ENCODE measurements at regions not wholly inside any gene's neighbourhood (a gene's known extent, or its start where the extent isn't known, plus 50 kb on each side); places are given as distances from the start of the nearest gene placed in this dataset.

DNA sequence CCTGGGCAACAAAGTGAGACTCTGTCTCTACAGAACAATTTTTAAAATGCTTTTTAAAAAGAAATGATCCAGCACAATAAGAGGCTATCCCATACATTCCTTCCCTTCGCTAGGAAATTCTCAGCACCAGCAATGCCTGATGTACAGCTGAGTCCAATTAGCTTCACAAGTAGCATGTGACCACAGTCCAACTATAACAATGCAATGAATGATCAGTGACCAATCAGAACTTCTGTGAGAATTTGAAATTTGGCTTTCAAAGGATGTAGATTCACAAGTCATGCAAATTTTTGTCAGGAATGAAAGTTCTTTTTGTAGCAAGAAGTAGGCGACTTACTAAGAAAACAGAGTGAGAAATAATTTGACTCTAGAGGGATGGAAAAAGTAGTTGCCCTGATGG is 278.5 kb upstream of the UGT8 start:
- no peaks in the 10 kb centered on the region for H3K79me2 ChIP-seq (ENCODE audit: control insufficient read depth, insufficient read depth, low read length)
- Mint-ChIP-seq H3K9me3 (ENCODE audit: insufficient read depth) (no peaks in the 10 kb centered on the region), H3K4me3 (no peak overlapping the region), H3K27me3 (peaks cover 4% of the 10 kb centered on the region), H3K27ac (no peak overlapping the region), H3K4me1 (no peaks in the 10 kb centered on the region)
- no peak overlapping the region for H3K27ac ChIP-seq (ENCODE audit: low read length in 2 of 2)
- no peaks in the 10 kb centered on the region for H3K36me3 ChIP-seq (replicated peaks in 1 of 2; ENCODE audit: control extremely low read depth in 1 of 2, control insufficient read depth in 1 of 2, extremely low read depth in 1 of 2, insufficient read depth in 2 of 2, low read length in 1 of 2)
- H3K4me1 ChIP-seq (ENCODE audit: control insufficient read depth in 2 of 2, insufficient read depth in 2 of 2, low read length in 2 of 2), result no peaks in the 10 kb centered on the region
- no peaks in the 10 kb centered on the region for H4K20me1 ChIP-seq (ENCODE audit: control insufficient read depth, insufficient read depth, low read length, poor library complexity, severe bottlenecking)
- H3K27me3 ChIP-seq (replicated peaks in 1 of 4; ENCODE audit: control extremely low read depth in 1 of 4, control insufficient read depth in 3 of 4, insufficient read depth in 4 of 4, low read length in 3 of 4), result no peaks in the 10 kb centered on the region
- H3K4me2 ChIP-seq (replicated peaks; ENCODE audit: low read depth, low read length, poor library complexity, severe bottlenecking), result no peak overlapping the region
- intact Hi-C loops (cut with micrococcal nuclease), result no loop called here
- H2AFZ ChIP-seq (ENCODE audit: insufficient read depth, low read depth, low read length, poor library complexity, severe bottlenecking), result no peak overlapping the region
- H3K9ac ChIP-seq (ENCODE audit: low read length), result no peak overlapping the region
- no peak for ATAC-seq (ENCODE audit: low read depth)
- no peak for DNase-seq
- no peak for TF ChIP-seq EZH2 (IDR thresholded peaks at IDR 0.05; ENCODE audit: borderline replicate concordance, insufficient read depth, low read depth, low read length, poor library complexity, severe bottlenecking)
- TF ChIP-seq, protein P1, sequence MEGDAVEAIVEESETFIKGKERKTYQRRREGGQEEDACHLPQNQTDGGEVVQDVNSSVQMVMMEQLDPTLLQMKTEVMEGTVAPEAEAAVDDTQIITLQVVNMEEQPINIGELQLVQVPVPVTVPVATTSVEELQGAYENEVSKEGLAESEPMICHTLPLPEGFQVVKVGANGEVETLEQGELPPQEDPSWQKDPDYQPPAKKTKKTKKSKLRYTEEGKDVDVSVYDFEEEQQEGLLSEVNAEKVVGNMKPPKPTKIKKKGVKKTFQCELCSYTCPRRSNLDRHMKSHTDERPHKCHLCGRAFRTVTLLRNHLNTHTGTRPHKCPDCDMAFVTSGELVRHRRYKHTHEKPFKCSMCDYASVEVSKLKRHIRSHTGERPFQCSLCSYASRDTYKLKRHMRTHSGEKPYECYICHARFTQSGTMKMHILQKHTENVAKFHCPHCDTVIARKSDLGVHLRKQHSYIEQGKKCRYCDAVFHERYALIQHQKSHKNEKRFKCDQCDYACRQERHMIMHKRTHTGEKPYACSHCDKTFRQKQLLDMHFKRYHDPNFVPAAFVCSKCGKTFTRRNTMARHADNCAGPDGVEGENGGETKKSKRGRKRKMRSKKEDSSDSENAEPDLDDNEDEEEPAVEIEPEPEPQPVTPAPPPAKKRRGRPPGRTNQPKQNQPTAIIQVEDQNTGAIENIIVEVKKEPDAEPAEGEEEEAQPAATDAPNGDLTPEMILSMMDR (IDR thresholded peaks at IDR 0.05), result no peak
- H3K4me3 ChIP-seq (ENCODE audit: control extremely low read depth in 1 of 5, extremely low read depth in 1 of 5, insufficient read depth in 1 of 5, low read depth in 2 of 5, low read length in 4 of 5), result no peak overlapping the region
- H3K9me3 ChIP-seq (ENCODE audit: control extremely low read depth in 1 of 3, control insufficient read depth in 2 of 3, insufficient read depth in 1 of 3, low read length in 2 of 3), result peaks cover 0 to 1% (median 0%) of the 10 kb centered on the region in 3 donors
- ChIA-PET POLR2A (no interaction called here), CTCF (no interaction called here)
- WGBS (ENCODE audit: insufficient coverage), result 100% methylated on average over 1 of the region's 2 CpGs

DNA sequence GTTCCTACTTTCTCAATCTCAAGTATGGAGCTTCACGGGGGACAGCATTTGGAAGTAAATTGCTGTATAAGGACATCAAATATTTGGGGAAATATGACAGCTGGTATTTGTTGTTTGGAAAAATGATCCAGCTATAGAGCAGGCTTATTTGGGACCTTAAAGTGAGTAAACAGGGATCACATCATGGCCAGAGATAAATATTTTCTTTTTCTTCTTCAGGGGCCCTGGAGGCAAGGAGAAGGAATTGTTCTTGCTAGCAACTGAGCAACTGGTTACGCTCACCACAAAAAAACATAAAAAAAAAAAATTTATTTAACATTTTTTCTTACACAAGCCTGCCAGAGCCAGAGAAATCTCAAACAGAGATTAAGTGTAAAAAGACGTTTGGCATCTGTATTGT is 277.2 kb upstream of the UGT8 start:
- Histone ChIP-seq H2AFZ (ENCODE audit: insufficient read depth, low read depth, low read length, poor library complexity, severe bottlenecking) (no peak overlapping the region), H4K20me1 (ENCODE audit: control insufficient read depth, insufficient read depth, low read length, poor library complexity, severe bottlenecking) (no peaks in the 10 kb centered on the region), H3K9me3 (ENCODE audit: control extremely low read depth in 1 of 3, control insufficient read depth in 2 of 3, insufficient read depth in 1 of 3, low read length in 2 of 3) (peaks cover 0 to 1% (median 0%) of the 10 kb centered on the region in 3 donors), H3K4me1 (ENCODE audit: control insufficient read depth in 2 of 2, insufficient read depth in 2 of 2, low read length in 2 of 2) (no peaks in the 10 kb centered on the region), H3K36me3 (replicated peaks in 1 of 2; ENCODE audit: control extremely low read depth in 1 of 2, control insufficient read depth in 1 of 2, extremely low read depth in 1 of 2, insufficient read depth in 2 of 2, low read length in 1 of 2) (no peaks in the 10 kb centered on the region), H3K27ac (ENCODE audit: low read length in 2 of 2) (no peak overlapping the region), H3K4me2 (replicated peaks; ENCODE audit: low read depth, low read length, poor library complexity, severe bottlenecking) (no peak overlapping the region), H3K9ac (ENCODE audit: low read length) (no peak overlapping the region), H3K27me3 (replicated peaks in 1 of 4; ENCODE audit: control extremely low read depth in 1 of 4, control insufficient read depth in 3 of 4, insufficient read depth in 4 of 4, low read length in 3 of 4) (no peaks in the 10 kb centered on the region), H3K4me3 (ENCODE audit: control extremely low read depth in 1 of 5, extremely low read depth in 1 of 5, insufficient read depth in 1 of 5, low read depth in 2 of 5, low read length in 4 of 5) (no peak overlapping the region), H3K79me2 (ENCODE audit: control insufficient read depth, insufficient read depth, low read length) (no peaks in the 10 kb centered on the region)
- no peak for TF ChIP-seq EZH2 (IDR thresholded peaks at IDR 0.05; ENCODE audit: borderline replicate concordance, insufficient read depth, low read depth, low read length, poor library complexity, severe bottlenecking)
- TF ChIP-seq, protein P1 (IDR thresholded peaks at IDR 0.05), result no peak
- ATAC-seq (ENCODE audit: low read depth), result no peak
- H3K27ac Mint-ChIP-seq, result no peak overlapping the region
- no peaks in the 10 kb centered on the region for H3K9me3 Mint-ChIP-seq (ENCODE audit: insufficient read depth)
- DNase-seq, result no peak
- intact Hi-C loops (cut with micrococcal nuclease), result no loop called here
- peaks cover 4% of the 10 kb centered on the region for H3K27me3 Mint-ChIP-seq
- ChIA-PET CTCF (no interaction called here), POLR2A (no interaction called here)
- no CpG with 5 or more reads among the region's 3 CpGs for WGBS (ENCODE audit: insufficient coverage)
- no peak overlapping the region for H3K4me3 Mint-ChIP-seq
- H3K4me1 Mint-ChIP-seq, result no peaks in the 10 kb centered on the region
